HG02885 (cell line): ENCODE measurements at regions not wholly inside any gene's neighbourhood (a gene's known extent, or its start where the extent isn't known, plus 50 kb on each side); places are given as distances from the start of the nearest gene placed in this dataset.
"Not testable (repeated sequence)": the region's sequence is repeated elsewhere in the genome, so short reads cannot be mapped to it uniquely, and the experiment has no call there.

Experiments used
- ATAC-seq: cut with Tn5 transposase; IDR thresholded peaks from one replicate; pipeline ENCODE4 v1.9.1; 2021; ENCODE audit warnings: mild to moderate bottlenecking; ENCODE audit not compliant: unreplicated experiment, poor library complexity

DNA sequence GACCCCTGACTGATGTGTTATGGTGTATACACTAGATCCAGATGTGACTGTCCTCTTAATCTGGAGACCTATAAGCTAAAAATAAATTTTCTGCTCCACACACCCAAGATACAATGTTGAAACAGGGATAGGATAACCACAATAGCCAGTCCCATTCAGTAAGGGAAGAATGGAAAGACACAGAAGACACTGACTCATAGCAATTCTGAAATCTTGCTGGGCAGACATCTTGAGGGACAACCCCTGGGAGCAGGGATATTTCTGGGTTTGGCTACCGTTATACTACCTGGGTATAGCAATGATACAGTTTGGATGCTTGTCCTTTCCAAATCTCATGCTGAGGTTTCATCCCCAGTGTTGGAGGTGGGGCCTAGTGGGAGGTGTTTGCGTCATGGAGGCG, 93.9 kb downstream of the BUD13 start:
- no peak for ATAC-seq

DNA sequence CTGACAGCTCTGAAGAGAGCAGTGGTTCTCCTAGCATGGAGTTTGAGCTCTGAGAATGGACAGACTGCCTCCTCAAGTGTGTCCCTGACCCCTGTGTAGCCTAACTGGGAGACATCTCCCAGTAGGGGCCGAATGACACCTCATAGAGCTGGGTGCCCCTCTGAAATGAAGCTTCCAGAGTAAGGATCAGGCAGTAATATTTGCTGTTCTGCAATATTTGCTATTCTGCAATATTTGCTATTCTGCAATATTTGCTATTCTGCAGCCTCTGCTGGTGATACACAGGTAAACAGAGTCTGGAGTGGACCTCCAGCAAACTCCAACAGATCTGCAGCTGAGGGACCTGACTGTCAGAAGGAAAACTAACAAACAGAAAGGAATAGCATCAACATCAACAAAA, 105.5 kb downstream of the BUD13 start:
- not testable (repeated sequence) for ATAC-seq

DNA sequence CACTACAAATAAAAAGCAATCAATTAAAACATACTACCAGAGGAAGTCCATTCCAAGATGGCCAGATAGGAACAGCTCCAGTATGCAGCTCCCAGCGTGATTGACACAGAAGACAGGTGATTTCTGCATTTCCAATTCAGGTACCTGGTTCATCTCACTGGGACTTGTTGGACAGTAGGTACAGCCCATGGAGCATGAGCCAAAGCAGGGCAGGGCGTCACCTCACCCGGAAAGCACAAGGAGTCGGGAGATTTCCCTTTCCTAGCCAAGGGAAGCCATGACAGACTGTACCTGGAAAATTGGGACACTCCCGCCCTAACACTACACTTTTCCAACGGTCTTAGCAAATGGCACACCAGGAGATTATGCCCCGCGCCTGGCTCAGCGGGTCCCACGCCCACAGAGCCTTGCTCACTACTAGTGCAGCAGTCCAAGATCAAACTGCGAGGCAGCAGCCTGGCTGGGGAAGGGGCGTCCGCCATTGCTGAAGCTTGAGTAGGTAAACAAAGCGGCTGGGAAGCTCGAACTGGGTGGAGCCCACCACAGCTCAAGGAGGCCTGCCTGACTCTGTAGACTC, 106.0 kb downstream of the BUD13 start:
- ATAC-seq = not testable (repeated sequence)

DNA sequence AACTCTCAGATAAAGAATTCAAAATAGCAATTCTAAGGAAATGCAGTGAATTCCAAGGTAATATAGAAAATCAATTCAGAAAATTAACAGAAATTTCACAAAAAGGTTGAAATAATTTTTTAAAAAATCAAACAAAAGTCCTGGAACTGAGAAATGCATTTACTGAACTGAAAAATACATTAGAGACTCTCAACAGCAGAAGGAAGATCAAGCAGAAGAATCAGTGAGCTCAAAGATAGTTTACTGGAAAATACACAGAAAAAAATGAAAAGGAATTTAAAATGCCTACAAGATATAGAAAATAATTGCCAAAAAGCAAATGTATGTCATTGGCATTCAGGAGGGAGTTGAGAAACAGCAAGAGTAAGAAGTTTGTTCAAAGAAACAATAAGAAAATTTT, 107.3 kb downstream of the BUD13 start:
- ATAC-seq = no peak

DNA sequence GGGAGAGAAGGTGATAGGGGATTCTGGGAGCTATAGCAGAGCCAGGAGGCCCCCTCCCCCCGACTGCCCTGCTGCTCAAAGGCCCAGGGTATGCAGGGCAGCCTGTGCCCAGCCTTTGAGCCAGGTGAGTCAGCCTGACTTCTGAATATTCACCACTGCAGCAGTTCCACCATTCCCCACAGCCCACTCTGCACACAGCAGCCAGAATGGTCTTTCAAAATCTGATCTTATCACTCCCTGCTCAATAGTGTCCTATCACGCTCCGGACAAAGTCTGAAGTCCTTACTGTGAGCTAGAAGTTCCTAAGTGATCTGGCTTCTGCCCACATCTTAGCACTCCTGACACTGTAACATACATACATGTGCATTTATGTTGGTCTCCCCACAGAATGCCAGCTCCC, 111.7 kb downstream of the BUD13 start:
- ATAC-seq = no peak

DNA sequence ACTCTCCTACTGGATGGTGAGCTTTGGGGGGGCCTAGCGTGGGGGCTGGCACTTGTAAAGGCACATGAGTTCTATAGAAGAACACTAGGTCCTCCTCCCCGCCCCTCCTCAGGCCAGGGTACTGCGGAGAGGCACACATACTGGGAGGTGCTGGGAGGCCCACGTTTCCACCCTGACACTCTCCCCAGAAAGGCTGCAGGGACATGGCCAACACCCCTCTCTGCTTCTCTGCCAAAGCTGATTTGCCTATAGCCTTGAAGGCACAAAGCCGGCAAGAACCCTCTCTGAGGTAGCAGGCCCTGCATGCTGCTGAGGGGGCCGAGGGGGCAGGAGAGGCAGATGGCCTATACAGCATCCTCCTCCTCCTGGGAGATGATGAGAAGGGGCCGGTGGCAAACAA, 112.8 kb downstream of the BUD13 start:
- no peak for ATAC-seq

DNA sequence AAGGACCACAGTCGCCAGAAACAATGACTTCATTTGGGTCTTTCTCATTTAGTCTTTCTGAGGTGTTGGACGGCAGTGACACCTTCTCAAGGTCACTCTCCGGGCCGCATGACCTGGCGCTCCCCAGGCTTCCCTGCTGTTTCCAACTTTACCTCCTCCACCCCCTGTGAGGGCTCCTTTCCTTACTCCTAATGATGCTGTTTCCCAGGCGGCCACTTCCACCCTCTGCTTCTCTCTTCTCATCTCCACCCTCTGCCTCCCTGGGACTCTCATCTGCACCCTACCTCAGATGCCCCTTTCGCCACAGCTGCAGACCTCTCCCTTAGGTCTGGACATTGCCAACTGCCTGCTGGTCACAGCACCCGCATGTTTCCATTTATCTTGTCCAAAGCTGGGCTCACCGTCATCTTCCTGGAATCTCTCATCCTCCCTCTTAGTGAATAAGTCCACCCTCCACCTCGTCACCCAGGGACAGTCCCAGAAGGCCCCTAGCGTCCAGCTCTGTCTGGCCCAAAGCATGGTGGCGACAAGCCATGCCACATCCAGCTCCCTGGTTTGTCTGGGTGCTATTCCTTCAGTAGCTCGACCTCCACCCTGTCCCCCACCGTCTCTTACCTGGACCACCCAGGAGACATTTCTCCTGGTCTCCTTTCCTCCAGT, 113.8 kb downstream of the BUD13 start:
- ATAC-seq = no peak

DNA sequence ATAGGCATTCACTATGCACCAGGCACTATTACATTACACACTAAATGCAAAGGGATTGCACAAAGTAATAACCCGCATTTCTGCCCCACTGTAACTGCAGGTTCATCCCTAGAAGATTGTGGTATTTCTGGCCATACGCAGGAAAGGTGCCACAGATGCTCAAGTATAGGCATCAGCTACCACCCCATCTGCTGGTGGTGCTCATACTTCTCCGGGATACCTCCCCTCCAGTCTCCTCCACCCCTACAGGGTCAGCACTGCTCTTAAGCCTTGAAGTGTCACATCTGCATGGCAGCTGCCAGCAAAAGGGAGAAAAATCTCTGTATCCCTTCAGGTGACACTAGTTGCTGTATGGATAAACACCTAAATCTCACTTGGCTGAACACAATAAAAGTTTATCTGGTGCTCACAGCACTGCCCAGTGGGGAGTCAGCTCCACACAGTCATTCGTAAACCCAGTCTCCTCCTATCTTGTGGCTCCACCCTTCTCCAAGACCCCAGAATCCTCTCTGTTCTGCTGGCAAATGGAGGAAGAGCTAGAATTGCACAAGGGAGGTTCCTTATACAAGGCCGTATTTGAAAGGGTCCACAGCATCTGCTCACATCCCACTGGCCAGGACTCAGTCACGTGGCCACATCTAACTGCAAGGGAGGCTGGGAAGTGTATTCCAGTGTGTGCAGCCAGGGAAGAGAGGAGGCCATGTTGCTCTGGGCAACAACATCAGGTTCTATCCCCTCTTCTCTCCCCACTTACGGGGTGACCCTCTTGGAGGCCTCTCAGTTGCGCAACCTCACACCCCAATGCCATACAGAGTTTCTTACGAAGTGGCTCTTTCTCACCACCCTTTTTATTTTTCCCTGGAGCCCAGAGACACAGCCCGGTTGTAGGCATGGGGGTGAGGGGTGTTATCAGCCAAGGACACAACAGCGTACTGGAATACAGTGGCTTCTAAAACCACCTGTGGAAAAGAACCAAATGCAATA, 114.7 kb downstream of the BUD13 start:
- ATAC-seq = no peak

DNA sequence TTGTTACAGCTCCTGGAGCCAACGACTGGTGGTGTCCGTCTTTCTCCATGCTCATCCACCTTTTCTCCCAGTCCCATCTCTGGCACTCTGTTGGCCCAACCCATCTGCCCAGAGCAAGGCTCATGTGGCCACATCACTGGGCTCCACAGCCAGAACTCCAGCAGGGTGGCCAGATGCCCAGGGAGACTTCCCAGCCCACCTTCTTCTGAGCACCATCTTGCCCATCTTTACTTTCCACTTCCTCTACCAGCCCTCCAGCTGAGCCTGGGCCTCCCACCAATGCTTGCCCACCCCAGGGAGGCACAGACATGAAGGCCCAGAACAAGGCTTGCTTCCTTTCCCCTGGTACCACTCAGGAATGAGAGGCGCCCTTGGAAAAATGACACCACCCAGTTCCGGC, 116.8 kb downstream of the BUD13 start:
- no peak for ATAC-seq

DNA sequence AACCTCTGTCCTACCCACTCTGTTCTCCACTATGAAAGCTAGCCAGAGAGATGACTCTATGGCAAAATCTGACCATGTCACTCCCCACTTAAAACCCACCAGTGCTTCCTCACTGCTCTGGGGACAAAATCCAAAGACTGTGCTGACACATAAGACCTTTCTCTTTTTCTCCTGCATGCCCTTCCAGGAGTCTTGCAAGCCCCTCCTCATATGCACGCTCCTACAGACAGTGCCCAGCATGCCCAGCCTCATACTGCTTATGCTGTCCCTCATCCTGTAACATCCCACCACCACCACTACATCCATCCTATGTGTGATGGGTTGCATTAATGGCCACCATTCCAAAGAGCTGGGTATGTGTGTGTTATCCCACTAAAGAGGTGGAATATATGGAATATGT, 118.3 kb downstream of the BUD13 start:
- no peak for ATAC-seq

DNA sequence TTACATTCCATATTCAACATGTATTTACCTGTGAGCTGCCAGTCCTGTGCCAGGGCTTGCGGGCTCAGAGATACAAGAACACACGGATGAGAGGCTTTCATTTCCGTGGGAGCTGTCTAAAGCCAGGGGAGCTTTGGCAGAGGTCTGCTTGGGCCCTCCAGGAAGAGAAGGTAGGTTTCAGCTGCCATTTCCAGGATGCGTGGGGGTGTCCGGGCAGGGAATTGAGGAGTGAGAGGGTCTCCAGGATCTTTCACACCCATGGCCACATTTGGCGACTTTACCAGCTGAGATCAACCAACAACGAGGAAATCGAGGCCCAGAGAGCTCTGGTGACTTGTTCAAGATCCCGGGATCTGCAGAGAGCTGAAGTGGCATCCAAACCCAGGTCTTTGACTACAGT, 119.6 kb downstream of the BUD13 start:
- ATAC-seq = no peak

DNA sequence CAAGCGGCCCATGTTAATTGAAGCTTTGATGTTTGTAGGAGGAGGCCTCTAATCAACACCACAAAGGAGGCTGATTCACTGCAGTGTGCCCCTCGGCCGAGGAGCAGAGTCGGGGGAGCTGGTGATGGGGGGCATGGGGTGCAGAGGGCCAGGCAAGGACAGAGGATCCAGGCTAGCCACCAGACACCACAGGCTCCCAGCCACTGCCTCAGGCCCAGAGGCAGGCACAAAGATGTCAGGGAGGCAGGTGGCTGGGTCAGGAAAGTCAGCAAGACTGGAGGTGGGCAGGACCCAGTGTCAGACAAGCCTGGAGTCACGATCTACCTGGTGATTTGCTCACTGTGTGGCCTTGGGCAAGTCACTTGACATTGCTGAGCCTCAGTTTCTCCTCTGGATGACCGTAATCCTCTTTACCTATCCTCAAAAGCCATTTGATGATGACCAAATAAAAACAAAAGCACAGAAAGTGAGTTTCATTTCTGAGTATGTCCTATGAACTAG, 121.0 kb downstream of the BUD13 start:
- ATAC-seq = no peak

DNA sequence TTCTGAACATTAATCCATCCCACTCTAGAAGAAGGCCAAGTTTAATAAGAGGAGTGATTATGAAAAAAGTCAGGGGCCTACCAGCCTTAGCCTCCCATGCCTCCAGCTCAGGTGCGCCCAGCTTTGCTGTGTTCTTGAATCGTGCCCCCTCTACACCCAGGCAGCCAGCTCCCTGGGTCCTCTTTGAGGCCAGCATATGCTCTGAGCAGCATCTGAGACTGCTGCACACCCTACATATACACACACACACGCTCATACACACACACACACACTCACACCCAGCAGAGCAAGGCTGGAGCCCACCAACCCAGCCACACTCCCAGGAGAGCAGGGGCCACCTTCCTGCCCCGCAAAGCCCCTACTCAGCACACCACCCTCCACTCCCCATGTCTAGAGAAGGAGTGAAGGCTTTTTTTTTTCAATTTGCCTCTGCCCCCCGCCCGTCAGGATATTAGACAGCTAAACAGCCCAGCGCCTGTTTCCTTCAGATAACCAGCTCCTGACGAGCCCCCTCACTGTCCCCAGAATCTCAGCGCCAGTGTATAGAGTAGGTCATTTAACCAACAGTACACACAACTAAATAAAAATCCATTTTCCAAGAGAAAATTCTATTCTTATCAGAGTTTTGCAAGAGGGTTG, 121.6 kb downstream of the BUD13 start:
- ATAC-seq = no peak

DNA sequence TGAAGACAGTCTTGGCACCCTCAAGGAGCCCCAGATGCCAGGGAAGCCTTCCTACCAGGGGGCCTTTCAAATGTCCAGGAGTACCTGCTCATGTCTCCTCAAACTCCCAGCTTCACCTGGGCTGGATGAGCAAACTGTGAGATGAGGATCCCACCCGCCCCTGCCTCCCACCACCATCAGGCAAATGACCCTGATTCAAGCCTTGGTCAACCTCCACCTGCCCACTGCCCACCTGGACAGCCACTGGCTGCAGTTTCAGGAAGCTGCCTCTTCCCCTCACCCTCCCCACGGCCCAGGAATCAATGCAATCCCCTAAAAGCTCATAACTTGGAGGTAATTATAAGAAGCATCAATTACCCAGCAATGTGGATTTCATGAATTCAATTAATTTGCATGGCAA, 122.7 kb downstream of the BUD13 start:
- no peak for ATAC-seq

DNA sequence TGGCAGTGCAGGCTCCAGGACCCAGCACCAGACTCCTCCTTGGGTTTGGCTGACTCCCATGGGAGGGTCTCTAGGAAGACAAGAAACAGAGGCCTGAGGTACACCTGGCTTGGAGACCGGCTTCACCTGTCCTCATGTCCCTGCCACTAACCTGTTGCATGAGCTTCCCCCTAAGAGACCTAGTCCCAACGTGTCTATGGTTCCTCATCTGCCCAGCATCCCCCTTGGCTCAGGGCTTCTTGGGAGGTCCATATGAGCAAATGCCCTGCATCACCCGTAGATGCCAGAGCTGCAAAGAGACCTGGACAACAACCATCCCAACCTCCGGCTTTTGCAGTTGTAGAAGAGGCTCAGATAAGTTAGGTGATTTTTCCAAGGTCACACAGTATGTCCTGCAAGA, 123.5 kb downstream of the BUD13 start:
- ATAC-seq = no peak

DNA sequence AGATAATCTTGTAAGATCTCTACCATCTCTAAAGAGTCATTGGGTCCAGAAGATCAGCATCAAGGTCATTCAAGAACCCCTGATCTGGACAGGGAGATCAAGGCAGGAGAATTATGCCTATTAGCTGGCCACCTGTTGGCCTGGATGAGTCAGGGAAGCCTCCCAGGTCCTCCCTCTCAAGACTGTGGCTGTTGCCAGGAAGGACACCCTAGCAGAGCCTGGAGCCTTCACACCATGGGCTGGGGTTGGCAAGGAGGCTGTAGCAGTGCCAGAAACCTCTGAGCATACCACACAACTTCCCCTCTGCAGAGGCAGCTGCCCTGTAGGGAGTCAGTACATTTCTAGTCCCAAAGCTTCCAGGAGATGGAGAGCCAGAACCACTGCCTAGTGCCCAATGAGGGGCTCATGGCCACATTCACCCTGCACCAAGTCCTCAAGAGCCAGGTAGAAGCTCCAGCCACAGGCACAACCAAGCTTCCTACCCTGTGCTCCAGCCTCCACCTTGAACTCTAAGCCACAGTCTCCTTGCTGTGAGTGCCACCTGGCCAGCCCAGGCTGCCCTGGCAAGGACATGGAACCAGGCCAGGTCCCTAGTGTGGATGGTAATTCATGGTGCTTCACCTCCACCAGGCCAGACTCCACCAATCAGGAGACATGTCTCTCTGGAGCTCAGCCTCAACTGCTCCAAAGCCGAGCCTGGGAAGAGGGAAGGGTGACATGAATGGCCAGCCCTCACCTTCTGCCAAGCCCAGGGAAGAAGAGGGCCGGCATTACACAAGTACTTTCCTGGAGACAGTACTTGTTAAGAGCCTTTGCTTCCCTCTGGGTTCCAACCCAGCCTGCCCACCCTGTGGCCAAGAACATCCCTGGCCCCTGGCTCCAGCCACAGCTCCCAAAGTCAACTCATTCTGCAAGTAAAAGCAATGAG, 124.3 kb downstream of the BUD13 start:
- no peak for ATAC-seq

DNA sequence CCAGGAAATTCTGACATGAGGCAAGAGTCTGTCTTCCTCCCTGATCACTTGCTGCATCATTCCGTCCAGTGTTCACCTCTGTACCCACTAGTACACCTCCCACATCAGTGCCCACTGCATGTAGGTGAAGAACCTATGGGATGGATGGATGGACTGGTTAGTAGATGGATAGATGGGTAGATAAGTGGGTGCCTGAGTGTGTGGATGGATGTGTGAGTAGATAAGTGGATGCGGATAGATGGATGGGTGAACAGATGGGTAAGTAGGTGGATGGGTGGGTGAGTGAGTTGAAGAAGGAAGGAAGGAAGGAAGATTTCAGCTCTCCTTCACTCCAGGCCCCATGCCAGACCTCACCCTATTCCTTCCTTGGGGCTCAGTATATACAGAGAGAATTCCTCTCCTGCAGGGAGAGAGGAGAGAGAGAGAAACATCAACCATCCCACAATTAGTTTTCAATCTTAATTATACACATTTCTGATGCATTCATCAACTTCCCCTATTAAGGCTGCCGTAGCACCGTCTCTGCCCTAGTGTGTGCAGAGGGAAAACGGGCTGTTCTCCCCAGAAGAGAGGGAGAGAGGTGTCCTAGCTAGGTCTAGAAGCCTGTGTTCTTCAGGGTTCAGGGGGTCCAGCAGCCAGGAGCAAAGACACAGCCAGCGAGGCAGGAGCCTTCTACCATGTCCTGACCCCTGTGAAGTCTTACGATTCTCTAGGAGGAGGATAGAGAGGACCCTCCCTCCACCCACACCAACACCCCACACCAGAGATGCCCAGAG, 125.3 kb downstream of the BUD13 start:
- ATAC-seq = no peak

DNA sequence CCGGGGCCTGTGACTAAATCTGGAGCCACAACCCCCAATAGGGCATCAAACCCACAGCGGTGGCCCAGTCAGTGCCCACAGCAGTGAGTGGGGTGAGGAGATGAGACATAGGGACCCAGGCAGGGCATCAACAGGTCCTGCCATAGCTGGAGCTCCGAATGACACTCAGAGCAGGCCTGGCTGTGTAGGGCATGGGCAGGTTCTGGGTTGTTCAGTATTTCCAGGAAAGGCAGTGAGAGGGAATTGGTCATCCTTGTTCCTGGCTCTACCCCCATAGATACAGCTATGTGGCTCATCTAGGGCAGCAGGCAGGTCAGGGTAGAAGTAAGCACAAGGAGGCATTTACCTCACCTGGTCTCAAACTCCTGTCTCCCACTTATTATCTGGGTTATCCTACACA, 126.6 kb downstream of the BUD13 start:
- no peak for ATAC-seq

DNA sequence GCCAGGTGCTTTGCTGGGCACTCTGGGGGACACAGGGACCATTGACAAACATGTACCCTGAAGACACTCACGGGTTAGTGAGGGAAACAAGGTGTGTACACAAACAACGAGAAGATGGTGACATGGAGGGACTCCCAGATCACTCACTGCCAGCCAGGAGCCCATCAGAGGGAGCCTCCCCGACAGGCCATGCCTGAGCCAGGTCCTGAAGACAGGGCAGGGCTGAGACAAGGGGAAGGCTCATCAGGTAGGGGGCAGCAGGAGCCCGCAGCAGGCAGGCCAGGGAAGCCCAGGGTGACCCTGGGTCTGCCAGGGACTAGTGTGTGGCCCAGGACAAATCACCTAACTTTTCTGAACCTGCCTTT, 127.9 kb downstream of the BUD13 start:
- ATAC-seq = no peak
